ENCODE measurements at regions not wholly inside any gene's neighbourhood (a gene's known extent, or its start where the extent isn't known, plus 50 kb on each side); places are given as distances from the start of the nearest gene placed in this dataset.
"Not testable (repeated sequence)": the region's sequence is repeated elsewhere in the genome, so short reads cannot be mapped to it uniquely, and the experiment has no call there.

GRCh38 chr2:199070322-199070949 is 387.3 kb downstream of the SATB2 start:
- ATAC-seq (no peak), DNase-seq (no peak)
- H3K27me3 Mint-ChIP-seq (ENCODE audit: low read depth), result no peaks in the 10 kb centered on the region
- no peaks in the 10 kb centered on the region for H3K4me1 Mint-ChIP-seq (ENCODE audit: low read depth)
- H3K9me3 Mint-ChIP-seq (ENCODE audit: insufficient read depth), result peaks cover 8% of the 10 kb centered on the region
- ChIA-PET CTCF (no interaction called here), POLR2A (no interaction called here)
- H3K36me3 Mint-ChIP-seq (ENCODE audit: low read depth), result no peaks in the 10 kb centered on the region
- no peak overlapping the region for H3K27ac Mint-ChIP-seq
- H3K4me3 Mint-ChIP-seq, result no peak overlapping the region

- Mint-ChIP-seq H3K9me3 (ENCODE audit: insufficient read depth) (peaks cover 10% of the 10 kb centered on the region), H3K4me1 (ENCODE audit: low read depth) (no peaks in the 10 kb centered on the region), H3K27me3 (ENCODE audit: low read depth) (no peaks in the 10 kb centered on the region), H3K36me3 (ENCODE audit: low read depth) (no peaks in the 10 kb centered on the region), H3K4me3 (no peak overlapping the region), H3K27ac (no peak overlapping the region)
- ATAC-seq, result no peak
- ChIA-PET POLR2A (no interaction called here), CTCF (no interaction called here)
- DNase-seq, result no peak
These were observed 393.5 kb downstream of the SATB2 start for GRCh38 chr2:199064201-199064600.

GRCh38 chr2:199057936-199058335 is 399.8 kb downstream of the SATB2 start:
- H3K27ac Mint-ChIP-seq, result no peak overlapping the region
- ChIA-PET CTCF (no interaction called here), POLR2A (no interaction called here)
- ATAC-seq (no peak), DNase-seq (no peak)
- H3K4me3 Mint-ChIP-seq, result no peak overlapping the region
- no peaks in the 10 kb centered on the region for H3K27me3 Mint-ChIP-seq (ENCODE audit: low read depth)
- no peaks in the 10 kb centered on the region for H3K36me3 Mint-ChIP-seq (ENCODE audit: low read depth)
- H3K4me1 Mint-ChIP-seq (ENCODE audit: low read depth), result no peaks in the 10 kb centered on the region
- peaks cover 5% of the 10 kb centered on the region for H3K9me3 Mint-ChIP-seq (ENCODE audit: insufficient read depth)

GRCh38 chr2:199055336-199055735 is 402.4 kb downstream of the SATB2 start:
- DNase-seq (no peak), ATAC-seq (no peak)
- H3K9me3 Mint-ChIP-seq (ENCODE audit: insufficient read depth), result no peaks in the 10 kb centered on the region
- no peaks in the 10 kb centered on the region for H3K27me3 Mint-ChIP-seq (ENCODE audit: low read depth)
- ChIA-PET CTCF (no interaction called here), POLR2A (no interaction called here)
- H3K27ac Mint-ChIP-seq, result no peak overlapping the region
- no peaks in the 10 kb centered on the region for H3K4me1 Mint-ChIP-seq (ENCODE audit: low read depth)
- no peak overlapping the region for H3K4me3 Mint-ChIP-seq
- H3K36me3 Mint-ChIP-seq (ENCODE audit: low read depth), result no peaks in the 10 kb centered on the region

- H3K27ac Mint-ChIP-seq, result no peak overlapping the region
- ChIA-PET CTCF (no interaction called here), POLR2A (no interaction called here)
- ATAC-seq (no peak), DNase-seq (no peak)
- no peaks in the 10 kb centered on the region for H3K27me3 Mint-ChIP-seq (ENCODE audit: low read depth)
- H3K4me3 Mint-ChIP-seq, result no peak overlapping the region
- no peaks in the 10 kb centered on the region for H3K4me1 Mint-ChIP-seq (ENCODE audit: low read depth)
- no peaks in the 10 kb centered on the region for H3K36me3 Mint-ChIP-seq (ENCODE audit: low read depth)
- no peaks in the 10 kb centered on the region for H3K9me3 Mint-ChIP-seq (ENCODE audit: insufficient read depth)
These were observed 414.9 kb downstream of the SATB2 start for GRCh38 chr2:199042660-199043379.

- no peak overlapping the region for H3K4me3 Mint-ChIP-seq
- no peaks in the 10 kb centered on the region for H3K36me3 Mint-ChIP-seq (ENCODE audit: low read depth)
- DNase-seq (no peak), ATAC-seq (no peak)
- ChIA-PET POLR2A (no interaction called here), CTCF (interaction anchor here (1.4 kb wide), 1 partner anchor 448 kb away, joined by 3 read pairs; no protein-coding TSS in a partner anchor)
- no peaks in the 10 kb centered on the region for H3K9me3 Mint-ChIP-seq (ENCODE audit: insufficient read depth)
- no peak overlapping the region for H3K27ac Mint-ChIP-seq
- H3K4me1 Mint-ChIP-seq (ENCODE audit: low read depth), result no peaks in the 10 kb centered on the region
- no peaks in the 10 kb centered on the region for H3K27me3 Mint-ChIP-seq (ENCODE audit: low read depth)
These were observed 417.2 kb downstream of the SATB2 start for GRCh38 chr2:199040522-199040921.

GRCh38 chr2:199033761-199034160 is 424.0 kb downstream of the SATB2 start:
- H3K4me1 Mint-ChIP-seq (ENCODE audit: low read depth); H3K36me3 Mint-ChIP-seq (ENCODE audit: low read depth); ATAC-seq; POLR2A ChIA-PET; H3K27me3 Mint-ChIP-seq (ENCODE audit: low read depth); H3K9me3 Mint-ChIP-seq (ENCODE audit: insufficient read depth); H3K27ac Mint-ChIP-seq; CTCF ChIA-PET; H3K4me3 Mint-ChIP-seq; DNase-seq: not testable (repeated sequence)

GRCh38 chr2:199025146-199025545 is 432.6 kb downstream of the SATB2 start:
- DNase-seq, result no peak
- no peak for ATAC-seq

GRCh38 chr2:199024224-199024623 is 433.5 kb downstream of the SATB2 start:
- Mint-ChIP-seq H3K9me3 (ENCODE audit: insufficient read depth) (no peaks in the 10 kb centered on the region), H3K27ac (no peak overlapping the region)
- ATAC-seq, result no peak

More at GRCh38 chr2:199025146-199025545, 432.6 kb downstream of the SATB2 start:
- ChIA-PET POLR2A (no interaction called here), CTCF (no interaction called here)
- Mint-ChIP-seq H3K36me3 (ENCODE audit: low read depth) (no peaks in the 10 kb centered on the region), H3K9me3 (ENCODE audit: insufficient read depth) (no peaks in the 10 kb centered on the region), H3K27me3 (ENCODE audit: low read depth) (no peaks in the 10 kb centered on the region), H3K27ac (no peak overlapping the region), H3K4me3 (no peak overlapping the region), H3K4me1 (ENCODE audit: low read depth) (no peaks in the 10 kb centered on the region)

GRCh38 chr2:199019898-199020507 is 437.7 kb downstream of the SATB2 start:
- ChIA-PET CTCF (no interaction called here), POLR2A (no interaction called here)
- H3K9me3 Mint-ChIP-seq (ENCODE audit: insufficient read depth), result no peaks in the 10 kb centered on the region
- H3K36me3 Mint-ChIP-seq (ENCODE audit: low read depth), result no peaks in the 10 kb centered on the region
- H3K4me3 Mint-ChIP-seq, result no peak overlapping the region
- ATAC-seq, result no peak
- H3K27ac Mint-ChIP-seq, result no peak overlapping the region
- H3K27me3 Mint-ChIP-seq (ENCODE audit: low read depth), result no peaks in the 10 kb centered on the region
- H3K4me1 Mint-ChIP-seq (ENCODE audit: low read depth), result no peaks in the 10 kb centered on the region
- DNase-seq, result no peak

More at GRCh38 chr2:199024224-199024623, 433.5 kb downstream of the SATB2 start:
- no peaks in the 10 kb centered on the region for H3K27me3 Mint-ChIP-seq (ENCODE audit: low read depth)
- no peak for DNase-seq
- H3K36me3 Mint-ChIP-seq (ENCODE audit: low read depth), result no peaks in the 10 kb centered on the region
- H3K4me1 Mint-ChIP-seq (ENCODE audit: low read depth), result no peaks in the 10 kb centered on the region
- H3K4me3 Mint-ChIP-seq, result no peak overlapping the region
- CTCF ChIA-PET, result no interaction called here
- POLR2A ChIA-PET, result no interaction called here

GRCh38 chr2:199018826-199019225 is 438.9 kb downstream of the SATB2 start:
- Mint-ChIP-seq H3K27me3 (ENCODE audit: low read depth) (no peaks in the 10 kb centered on the region), H3K9me3 (ENCODE audit: insufficient read depth) (no peaks in the 10 kb centered on the region), H3K4me3 (no peak overlapping the region), H3K36me3 (ENCODE audit: low read depth) (no peaks in the 10 kb centered on the region), H3K27ac (no peak overlapping the region), H3K4me1 (ENCODE audit: low read depth) (no peaks in the 10 kb centered on the region)
- ChIA-PET CTCF (no interaction called here), POLR2A (no interaction called here)
- no peak for ATAC-seq
- no peak for DNase-seq

GRCh38 chr2:199015072-199015471 is 442.7 kb downstream of the SATB2 start:
- POLR2A ChIA-PET, result no interaction called here
- H3K36me3 Mint-ChIP-seq (ENCODE audit: low read depth), result no peaks in the 10 kb centered on the region
- H3K27ac Mint-ChIP-seq, result no peak overlapping the region
- ATAC-seq (no peak), DNase-seq (no peak)
- no peaks in the 10 kb centered on the region for H3K9me3 Mint-ChIP-seq (ENCODE audit: insufficient read depth)
- H3K27me3 Mint-ChIP-seq (ENCODE audit: low read depth), result no peaks in the 10 kb centered on the region
- H3K4me3 Mint-ChIP-seq, result no peak overlapping the region
- H3K4me1 Mint-ChIP-seq (ENCODE audit: low read depth), result no peaks in the 10 kb centered on the region
- CTCF ChIA-PET, result no interaction called here

All from activated CD8-positive, alpha-beta T cell treated with anti-CD3 and anti-CD28 coated beads, Interleukin-2, amount 10 ng/mL, durations not matched to agents 7 days and 5 days (primary cell).